Lower leg skin (tissue), 3 donors: ENCODE measurements at regions not wholly inside any gene's neighbourhood (a gene's known extent, or its start where the extent isn't known, plus 50 kb on each side); places are given as distances from the start of the nearest gene placed in this dataset.

Source experiments
- CTCF ChIP-seq, 3 donors: fragments of 450-650 bp; IDR thresholded peaks; one replicate each; pipeline ENCODE4 v1.5.1; 2016; ENCODE audit warnings: antibody characterized with exemption in 3 of 3, mild to moderate bottlenecking in 3 of 3, moderate library complexity in 2 of 3
- POLR2A ChIP-seq, 2 donors: fragments of 450-650 bp; IDR thresholded peaks; one replicate each; pipeline ENCODE4 v1.6.1; 2016 to 2017; ENCODE audit warnings: antibody characterized with exemption in 2 of 2, mild to moderate bottlenecking in 1 of 2, moderate library complexity in 1 of 2

- TF ChIP-seq CTCF (IDR thresholded peaks at IDR 0.05) (no peak), POLR2A (IDR thresholded peaks at IDR 0.05) (no peak)
Observed at GRCh38 chr9:110029956-110030480, 177.9 kb downstream of the C9orf152 start.
